ENCODE measurements at regions not wholly inside any gene's neighbourhood (a gene's known extent, or its start where the extent isn't known, plus 50 kb on each side); places are given as distances from the start of the nearest gene placed in this dataset.
"Not testable (repeated sequence)": the region's sequence is repeated elsewhere in the genome, so short reads cannot be mapped to it uniquely, and the experiment has no call there.

- no peak for DNase-seq
Measured at GRCh38 chr7:66542528-66543269, 86.0 kb upstream of the KCTD7 start.

GRCh38 chr7:66549466-66549865, 79.2 kb upstream of the KCTD7 start:
- DNase-seq = no peak

GRCh38 chr7:66553001-66553400, 75.7 kb upstream of the KCTD7 start:
- no peak for DNase-seq

GRCh38 chr7:66553675-66554074, 75.0 kb upstream of the KCTD7 start:
- DNase-seq = not testable (repeated sequence)

GRCh38 chr7:66554291-66554690, 74.4 kb upstream of the KCTD7 start:
- not testable (repeated sequence) for DNase-seq

- DNase-seq = not testable (repeated sequence)
Measured at GRCh38 chr7:66554842-66555430, 73.7 kb upstream of the KCTD7 start.

- DNase-seq = no peak
Measured at GRCh38 chr7:66556177-66556548, 72.5 kb upstream of the KCTD7 start.

GRCh38 chr7:66556549-66557213, 72.0 kb upstream of the KCTD7 start:
- DNase-seq = no peak

- no peak for DNase-seq
Measured at GRCh38 chr7:66557214-66558200, 71.2 kb upstream of the KCTD7 start.

GRCh38 chr7:66558201-66558641, 70.5 kb upstream of the KCTD7 start:
- no peak for DNase-seq

GRCh38 chr7:66558660-66559465, 69.8 kb upstream of the KCTD7 start:
- DNase-seq = no peak

GRCh38 chr7:66564045-66564444, 64.6 kb upstream of the KCTD7 start:
- no peak for DNase-seq

GRCh38 chr7:66570179-66570578, 58.5 kb upstream of the KCTD7 start:
- not testable (repeated sequence) for DNase-seq

- no peak for DNase-seq
Measured at GRCh38 chr7:66571568-66571967, 57.1 kb upstream of the KCTD7 start.

- DNase-seq = not testable (repeated sequence)
Measured at GRCh38 chr7:66573782-66574495, 54.7 kb upstream of the KCTD7 start.

GRCh38 chr7:66574768-66575167, 53.9 kb upstream of the KCTD7 start:
- DNase-seq = not testable (repeated sequence)

- DNase-seq = no peak
Measured at GRCh38 chr7:66575398-66575797, 53.3 kb upstream of the KCTD7 start.

GRCh38 chr7:66576646-66577045, 52.0 kb upstream of the KCTD7 start:
- DNase-seq = no peak
